Heart left ventricle (tissue), 16 donors: ENCODE measurements at regions not wholly inside any gene's neighbourhood (a gene's known extent, or its start where the extent isn't known, plus 50 kb on each side); places are given as distances from the start of the nearest gene placed in this dataset.

ENCODE experiments used
- ATAC-seq, 4 donors: fragments of 200-7000 bp; cut with Tn5 transposase; one replicate each; pipeline ENCODE4 v1.9.1; 2020 to 2022; ENCODE audit warnings: moderate library complexity in 4 of 4, mild to moderate bottlenecking in 3 of 4, moderate number of reproducible peaks in 1 of 4
- DNase-seq, 5 donors: peaks; one replicate each; pipeline ENCODE4 v3.0.0-alpha.2; 2020
- H3K27ac ChIP-seq, 12 donors: fragments of 200-600 bp; sonication (generic) in 4 of 12; one replicate each; pipeline versions ENCODE4 v1.5.0 to v1.8.0; 2016 to 2022; ENCODE audit warnings: mild to moderate bottlenecking in 2 of 12
- H3K27me3 ChIP-seq, 9 donors: fragments of 200-600 bp; sonication (generic) in 2 of 9; one replicate each; pipeline versions ENCODE4 v1.5.1 to v1.8.0; 2016 to 2022; ENCODE audit warnings: mild to moderate bottlenecking in 3 of 9
- H3K36me3 ChIP-seq, 9 donors: fragments of 200-600 bp; sonication (generic) in 2 of 9; one replicate each; pipeline versions ENCODE4 v1.5.0 to v1.8.0; 2018 to 2022; ENCODE audit warnings: mild to moderate bottlenecking in 2 of 9
- H3K4me1 ChIP-seq, 12 donors: fragments of 200-600 bp; sonication (generic) in 4 of 12; one replicate each; pipeline versions ENCODE4 v1.5.0 to v1.8.0; 2016 to 2022; ENCODE audit warnings: mild to moderate bottlenecking in 3 of 12
- H3K4me3 ChIP-seq, 12 donors: fragments of 200-600 bp; sonication (generic) in 4 of 12; one replicate each; pipeline versions ENCODE4 v1.5.0 to v1.8.0; 2017 to 2022; ENCODE audit warnings: mild to moderate bottlenecking in 9 of 12, moderate library complexity in 4 of 12
- H3K9me3 ChIP-seq, 12 donors: fragments of 200-600 bp; sonication (generic) in 4 of 12; one replicate each; pipeline versions ENCODE4 v1.5.0 to v1.8.0; 2016 to 2022; ENCODE audit warnings: mild to moderate bottlenecking in 1 of 12
- CTCF ChIP-seq, 12 donors: fragments of 200-600 bp; sonication (generic) in 4 of 12; IDR thresholded peaks; one replicate each; pipeline versions ENCODE4 v1.5.0 to v1.8.0; 2018 to 2022; ENCODE audit warnings: antibody characterized with exemption in 12 of 12, mild to moderate bottlenecking in 5 of 12
- POLR2A ChIP-seq, 2 donors: fragments of 450-650 bp; IDR thresholded peaks; one replicate each; pipeline ENCODE4 v1.6.1; 2017; ENCODE audit warnings: antibody characterized with exemption in 2 of 2, mild to moderate bottlenecking in 2 of 2, moderate library complexity in 2 of 2
- WGBS, 4 donors: extraction: QIAGEN DNeasy Blood & Tissue Kit in 2 of 4; methylation state at CpG; one replicate each; pipeline versions ENCODE4 v1.1.5 to v1.1.7; 2013 to 2018; 5-methylcytosine and 5-hydroxymethylcytosine counted together
- intact Hi-C, 10 donors: fragments of 100-400 bp; cut with DNase I; formaldehyde crosslinking; loops; one replicate each; pipeline versions ENCODE4 v1.11.1 to v1.14.2; 2022
- donor health status: ischemic (EF 13 %, LVEDD 7.1; RV severe dilation, severe dysfunction).
- donor health status: healthy with polysubstance abuse.
- donor health status: DM: no; HTN: yes; CAD: no.
- donor health status: DM: no; HTN: no; CAD: no.
- donor health status: ischemic (EF 25% LVEDD 6.9; RV normal size, moderate dysfunction).
- donor health status: ischemic (EF 25% LVEDD 5.7; RV mildly dilated, moderate dysfunction).
- donor health status: healthy.
- donor health status: DM: yes; HTN: yes; CAD: no.
- donor health status: ischemic (EF 35%, LVEDD 5.7; RV mildly dilated, moderate dysfunction).
- donor health status: nonischemic (EF 11% LVEDD 7.7; RV severe dilation, severe dysfunction).
- donor health status: DM: yes; HTN: yes; CAD: no.
- donor health status: PGD.
- donor health status: ischemic (EF 29% LVEDD 5.4; RV normal size, mild dysfunction).
- donor health status: nonischemic (EF 23%, LVEDD 6.1; RV moderate dilation, normal function).

GRCh38 chr7:25382869-25383268 is 154.6 kb upstream of the NPVF start:
- H3K27me3 ChIP-seq = peaks cover 0 to 7% (median 0%) of the 10 kb centered on the region in 9 donors
- intact Hi-C loops = no loop called here
- H3K36me3 ChIP-seq = no peaks in the 10 kb centered on the region
- DNase-seq (no peak), ATAC-seq (no peak)
- H3K27ac ChIP-seq = no peak overlapping the region
- H3K4me1 ChIP-seq = peaks cover 0 to 12% (median 2%) of the 10 kb centered on the region in 12 donors
- H3K4me3 ChIP-seq = no peak overlapping the region
- WGBS, 4 donors = 84 to 90% (median 87%) methylated on average over 4 of the region's 4 CpGs
- H3K9me3 ChIP-seq = no peaks in the 10 kb centered on the region
- no peak for TF ChIP-seq POLR2A (IDR thresholded peaks at IDR 0.05)
- TF ChIP-seq CTCF (IDR thresholded peaks at IDR 0.05) = no peak

GRCh38 chr7:25383402-25383801 is 155.1 kb upstream of the NPVF start:
- TF ChIP-seq CTCF (IDR thresholded peaks at IDR 0.05) = no peak
- no peak for TF ChIP-seq POLR2A (IDR thresholded peaks at IDR 0.05)
- DNase-seq (no peak), ATAC-seq (no peak)
- H3K9me3 ChIP-seq = no peaks in the 10 kb centered on the region
- H3K36me3 ChIP-seq = no peaks in the 10 kb centered on the region
- no peak overlapping the region for H3K27ac ChIP-seq
- H3K27me3 ChIP-seq = peaks cover 0 to 7% (median 0%) of the 10 kb centered on the region in 9 donors
- no peak overlapping the region for H3K4me3 ChIP-seq
- 65 to 80% (median 72%) methylated on average over 2 of the region's 2 CpGs for WGBS, 4 donors
- H3K4me1 ChIP-seq = peaks cover 0 to 12% (median 2%) of the 10 kb centered on the region in 12 donors
- intact Hi-C loops = no loop called here

- Histone ChIP-seq H3K27me3 (peaks cover 0 to 10% (median 0%) of the 10 kb centered on the region in 9 donors), H3K36me3 (no peaks in the 10 kb centered on the region), H3K27ac (peak overlapping the region in 1 of 12 donors; percentile 9), H3K4me3 (no peak overlapping the region), H3K4me1 (peaks cover 0 to 12% (median 2%) of the 10 kb centered on the region in 12 donors), H3K9me3 (no peaks in the 10 kb centered on the region)
- TF ChIP-seq CTCF (IDR thresholded peaks at IDR 0.05) (no peak), POLR2A (IDR thresholded peaks at IDR 0.05) (no peak)
- ATAC-seq (no peak), DNase-seq (no peak)
- intact Hi-C loops = loop anchor here in 1 of 10 donors (5.0 kb wide), 1 partner anchor 128 kb away; no protein-coding TSS in a partner anchor
- 46 to 61% (median 56%) methylated on average over 7 of the region's 7 CpGs for WGBS, 4 donors
Observed at GRCh38 chr7:25384788-25385505, 156.7 kb upstream of the NPVF start.

- DNase-seq = peak in 1 of 5 donors; percentile 24
- peak overlapping the region in 4 of 12 donors; percentile 9 to 49 (median 26) for H3K27ac ChIP-seq
- peaks cover 0 to 12% (median 2%) of the 10 kb centered on the region in 12 donors for H3K4me1 ChIP-seq
- H3K4me3 ChIP-seq = no peak overlapping the region
- WGBS, 4 donors = 79 to 87% (median 82%) methylated on average over 8 to 10 of the region's 10 CpGs
- no peaks in the 10 kb centered on the region for H3K9me3 ChIP-seq
- ATAC-seq = peak in 2 of 4 donors; percentile 11 to 36
- TF ChIP-seq POLR2A (IDR thresholded peaks at IDR 0.05) (no peak), CTCF (IDR thresholded peaks at IDR 0.05) (no peak)
- no peaks in the 10 kb centered on the region for H3K36me3 ChIP-seq
- H3K27me3 ChIP-seq = peaks cover 0 to 10% (median 0%) of the 10 kb centered on the region in 9 donors
- intact Hi-C loops = loop anchor here in 1 of 10 donors (5.0 kb wide), 1 partner anchor 128 kb away; no protein-coding TSS in a partner anchor
Observed at GRCh38 chr7:25385506-25386136, 157.3 kb upstream of the NPVF start.
